ACC112 (cell line): ENCODE measurements at regions not wholly inside any gene's neighbourhood (a gene's known extent, or its start where the extent isn't known, plus 50 kb on each side); places are given as distances from the start of the nearest gene placed in this dataset.

ENCODE experiments used
- H2AFZ ChIP-seq: fragments of 200-600 bp; sonication (generic); one replicate; pipeline ENCODE4 v1.6.0; 2017; ENCODE audit warnings: antibody characterized with exemption, low read length; ENCODE audit not compliant: unreplicated experiment
- H3K27ac ChIP-seq: fragments of 200-600 bp; sonication (generic); 2 replicates; pipeline ENCODE4 v1.5.1; 2014; ENCODE audit warnings: low read depth, mild to moderate bottlenecking, antibody characterized with exemption, low read length, moderate library complexity
- H3K27me3 ChIP-seq: fragments of 200-600 bp; sonication (generic); 2 replicates; pipeline ENCODE4 v1.6.1; 2014; ENCODE audit warnings: mild to moderate bottlenecking, antibody characterized with exemption, low read length, moderate library complexity, mixed read lengths; ENCODE audit not compliant: insufficient read depth
- H3K36me3 ChIP-seq: fragments of 200-600 bp; sonication (generic); 2 replicates; pipeline ENCODE4 v1.6.1; 2016; ENCODE audit warnings: mild to moderate bottlenecking, antibody characterized with exemption, low read length, moderate library complexity, mixed read lengths; ENCODE audit not compliant: insufficient read depth
- H3K4me1 ChIP-seq: fragments of 200-600 bp; sonication (generic); one replicate; pipeline ENCODE4 v1.6.1; 2016; ENCODE audit warnings: low read length, mixed read lengths; ENCODE audit not compliant: insufficient read depth, unreplicated experiment, control insufficient read depth
- H3K4me3 ChIP-seq: fragments of 200-600 bp; sonication (generic); 2 replicates; pipeline ENCODE4 v1.5.1; 2014; ENCODE audit warnings: mild to moderate bottlenecking, low read depth, low read length
- H3K79me2 ChIP-seq: fragments of 200-600 bp; sonication (generic); one replicate; pipeline ENCODE4 v1.6.0; 2016; ENCODE audit warnings: low read length; ENCODE audit not compliant: control insufficient read depth, unreplicated experiment, insufficient read depth

GRCh38 chr19:30785458-30786137, 413.4 kb downstream of the ZNF536 start:
- no peak overlapping the region for H3K4me3 ChIP-seq
- no peak overlapping the region for H3K27ac ChIP-seq
- no peaks in the 10 kb centered on the region for H3K36me3 ChIP-seq
- H2AFZ ChIP-seq: no peak overlapping the region
- no peaks in the 10 kb centered on the region for H3K79me2 ChIP-seq
- H3K4me1 ChIP-seq: no peaks in the 10 kb centered on the region
- H3K27me3 ChIP-seq: no peaks in the 10 kb centered on the region

GRCh38 chr19:30784850-30785457, 412.8 kb downstream of the ZNF536 start:
- Histone ChIP-seq H3K27ac (no peak overlapping the region), H3K27me3 (no peaks in the 10 kb centered on the region), H3K4me3 (no peak overlapping the region), H2AFZ (no peak overlapping the region), H3K4me1 (no peaks in the 10 kb centered on the region), H3K79me2 (no peaks in the 10 kb centered on the region), H3K36me3 (no peaks in the 10 kb centered on the region)

GRCh38 chr19:30783936-30784335, 411.8 kb downstream of the ZNF536 start:
- H3K27me3 ChIP-seq: no peaks in the 10 kb centered on the region
- no peaks in the 10 kb centered on the region for H3K36me3 ChIP-seq
- no peaks in the 10 kb centered on the region for H3K4me1 ChIP-seq
- H3K79me2 ChIP-seq: no peaks in the 10 kb centered on the region
- no peak overlapping the region for H3K27ac ChIP-seq
- H3K4me3 ChIP-seq: no peak overlapping the region
- H2AFZ ChIP-seq: no peak overlapping the region

- Histone ChIP-seq H2AFZ (no peak overlapping the region), H3K4me1 (no peaks in the 10 kb centered on the region), H3K4me3 (no peak overlapping the region), H3K27me3 (no peaks in the 10 kb centered on the region), H3K36me3 (no peaks in the 10 kb centered on the region), H3K27ac (no peak overlapping the region), H3K79me2 (no peaks in the 10 kb centered on the region)
These were observed 411.0 kb downstream of the ZNF536 start for GRCh38 chr19:30783212-30783611.

- Histone ChIP-seq H2AFZ (no peak overlapping the region), H3K36me3 (no peaks in the 10 kb centered on the region), H3K79me2 (no peaks in the 10 kb centered on the region), H3K27ac (no peak overlapping the region), H3K4me3 (no peak overlapping the region), H3K4me1 (no peaks in the 10 kb centered on the region), H3K27me3 (no peaks in the 10 kb centered on the region)
These were observed 409.3 kb downstream of the ZNF536 start for GRCh38 chr19:30781519-30781918.

- Histone ChIP-seq H3K27me3 (no peaks in the 10 kb centered on the region), H3K36me3 (no peaks in the 10 kb centered on the region), H3K4me1 (no peaks in the 10 kb centered on the region), H3K4me3 (no peak overlapping the region), H3K27ac (no peak overlapping the region), H3K79me2 (no peaks in the 10 kb centered on the region), H2AFZ (no peak overlapping the region)
These were observed 408.9 kb downstream of the ZNF536 start for GRCh38 chr19:30781047-30781446.

- Histone ChIP-seq H3K4me3 (no peak overlapping the region), H3K4me1 (no peaks in the 10 kb centered on the region), H3K36me3 (no peaks in the 10 kb centered on the region), H3K27me3 (no peaks in the 10 kb centered on the region), H3K27ac (no peak overlapping the region), H2AFZ (no peak overlapping the region), H3K79me2 (no peaks in the 10 kb centered on the region)
These were observed 408.3 kb downstream of the ZNF536 start for GRCh38 chr19:30780456-30780855.

- H3K4me1 ChIP-seq: no peaks in the 10 kb centered on the region
- H3K27me3 ChIP-seq: no peaks in the 10 kb centered on the region
These were observed 407.8 kb downstream of the ZNF536 start for GRCh38 chr19:30780032-30780431.

GRCh38 chr19:30778961-30779715, 407.0 kb downstream of the ZNF536 start:
- Histone ChIP-seq H3K4me1 (no peaks in the 10 kb centered on the region), H3K79me2 (no peaks in the 10 kb centered on the region), H3K4me3 (no peak overlapping the region), H2AFZ (no peak overlapping the region), H3K27me3 (no peaks in the 10 kb centered on the region), H3K36me3 (no peaks in the 10 kb centered on the region), H3K27ac (no peak overlapping the region)

More at GRCh38 chr19:30780032-30780431, 407.8 kb downstream of the ZNF536 start:
- Histone ChIP-seq H2AFZ (no peak overlapping the region), H3K4me3 (no peak overlapping the region), H3K27ac (no peak overlapping the region), H3K36me3 (no peaks in the 10 kb centered on the region), H3K79me2 (no peaks in the 10 kb centered on the region)

GRCh38 chr19:30778061-30778460, 405.9 kb downstream of the ZNF536 start:
- no peaks in the 10 kb centered on the region for H3K79me2 ChIP-seq
- no peaks in the 10 kb centered on the region for H3K36me3 ChIP-seq
- no peak overlapping the region for H3K27ac ChIP-seq
- H3K4me1 ChIP-seq: no peaks in the 10 kb centered on the region
- H3K27me3 ChIP-seq: no peaks in the 10 kb centered on the region
- H2AFZ ChIP-seq: no peak overlapping the region
- H3K4me3 ChIP-seq: no peak overlapping the region

- no peaks in the 10 kb centered on the region for H3K27me3 ChIP-seq
- H3K27ac ChIP-seq: no peak overlapping the region
- H3K79me2 ChIP-seq: no peaks in the 10 kb centered on the region
- no peaks in the 10 kb centered on the region for H3K4me1 ChIP-seq
- no peak overlapping the region for H2AFZ ChIP-seq
- H3K36me3 ChIP-seq: no peaks in the 10 kb centered on the region
- no peak overlapping the region for H3K4me3 ChIP-seq
These were observed 403.8 kb downstream of the ZNF536 start for GRCh38 chr19:30775956-30776355.
